ENCODE measurements at regions not wholly inside any gene's neighbourhood (a gene's known extent, or its start where the extent isn't known, plus 50 kb on each side); places are given as distances from the start of the nearest gene placed in this dataset.
"Not testable (repeated sequence)": the region's sequence is repeated elsewhere in the genome, so short reads cannot be mapped to it uniquely, and the experiment has no call there.

- no peak for DNase-seq
Observed at GRCh38 chr5:159456722-159457465, 126.6 kb upstream of the IL12B start.

GRCh38 chr5:159458217-159458711 lies 128.0 kb upstream of the IL12B start:
- no peak for DNase-seq

- DNase-seq: no peak
Observed at GRCh38 chr5:159459132-159459627, 128.9 kb upstream of the IL12B start.

- DNase-seq: no peak
Observed at GRCh38 chr5:159459951-159460538, 129.8 kb upstream of the IL12B start.

- DNase-seq: no peak
Observed at GRCh38 chr5:159463590-159464321, 133.5 kb upstream of the IL12B start.

- no peak for DNase-seq
Observed at GRCh38 chr5:159465604-159466003, 135.3 kb upstream of the IL12B start.

GRCh38 chr5:159467666-159468065 lies 137.4 kb upstream of the IL12B start:
- DNase-seq: no peak

- no peak for DNase-seq
Observed at GRCh38 chr5:159469496-159470372, 139.4 kb upstream of the IL12B start.

GRCh38 chr5:159471904-159472303 lies 141.6 kb upstream of the IL12B start:
- no peak for DNase-seq

- DNase-seq: no peak
Observed at GRCh38 chr5:159475026-159475425, 144.7 kb upstream of the IL12B start.

- no peak for DNase-seq
Observed at GRCh38 chr5:159478950-159479349, 148.7 kb upstream of the IL12B start.

GRCh38 chr5:159480849-159481248 lies 150.6 kb upstream of the IL12B start:
- DNase-seq: no peak

GRCh38 chr5:159481751-159482150 lies 151.5 kb upstream of the IL12B start:
- DNase-seq: no peak

- DNase-seq: no peak
Observed at GRCh38 chr5:159486836-159487235, 156.5 kb upstream of the IL12B start.

- DNase-seq: no peak
Observed at GRCh38 chr5:159488516-159488915, 158.2 kb upstream of the IL12B start.

- no peak for DNase-seq
Observed at GRCh38 chr5:159489779-159490178, 159.5 kb upstream of the IL12B start.

GRCh38 chr5:159490507-159490906 lies 160.2 kb upstream of the IL12B start:
- DNase-seq: no peak

- DNase-seq: no peak
Observed at GRCh38 chr5:159493696-159494095, 163.4 kb upstream of the IL12B start.

GRCh38 chr5:159496773-159497172 lies 166.5 kb upstream of the IL12B start:
- DNase-seq: no peak

GRCh38 chr5:159497221-159497620 lies 166.9 kb upstream of the IL12B start:
- DNase-seq: no peak

- DNase-seq: no peak
Observed at GRCh38 chr5:159498630-159499029, 168.3 kb upstream of the IL12B start.

- not testable (repeated sequence) for DNase-seq
Observed at GRCh38 chr5:159502116-159502515, 171.8 kb upstream of the IL12B start.

GRCh38 chr5:159503236-159503635 lies 172.9 kb upstream of the IL12B start:
- DNase-seq: no peak

All from NCI-H1694 (cell line).